SW480 (cell line): ENCODE measurements at regions not wholly inside any gene's neighbourhood (a gene's known extent, or its start where the extent isn't known, plus 50 kb on each side); places are given as distances from the start of the nearest gene placed in this dataset.
A peak's percentile ranks its signal among the peaks of the same experiment; 100 is the strongest.

ENCODE experiments used
- DNase-seq: peaks from one replicate; pipeline ENCODE4 v3.0.0-alpha.2; 2016; ENCODE audit warnings: low spot score

DNA sequence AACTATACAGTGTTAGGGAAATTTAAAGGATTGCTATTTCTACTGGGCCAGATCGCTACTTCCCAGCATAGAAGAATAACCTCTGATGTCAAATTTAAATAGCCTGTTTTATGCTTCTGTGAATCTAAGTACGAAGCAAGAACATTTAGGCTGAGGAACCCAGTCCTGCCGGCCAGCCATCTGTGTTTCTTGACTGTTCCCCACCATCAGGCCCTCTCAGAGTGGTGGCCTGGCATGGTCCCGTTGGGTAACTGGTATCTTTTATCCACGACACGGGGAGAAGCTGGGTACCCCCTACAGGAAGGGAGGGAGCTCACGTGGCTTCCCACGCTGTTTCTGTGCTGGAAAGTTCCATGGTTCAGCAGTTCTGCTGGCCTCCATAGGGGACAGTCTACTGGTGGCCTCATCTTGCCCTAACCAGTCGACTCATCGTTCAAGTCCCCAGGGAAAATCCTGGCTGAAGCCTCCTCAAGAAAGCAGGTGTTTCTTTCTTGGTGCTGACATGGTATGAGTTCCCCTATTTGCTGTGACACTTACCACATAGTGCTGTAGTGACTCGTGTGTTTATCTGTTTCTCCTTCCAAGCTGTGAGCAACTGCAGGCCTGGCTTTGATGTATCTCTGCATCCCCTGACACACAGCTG lies 201.7 kb upstream of the NLRP1 start:
- no peak for DNase-seq

GRCh38 chr17:5786510-5786875 lies 202.2 kb upstream of the NLRP1 start:
- DNase-seq: no peak

- no peak for DNase-seq
Observed at GRCh38 chr17:5788266-5788900, 204.1 kb upstream of the NLRP1 start.

DNA sequence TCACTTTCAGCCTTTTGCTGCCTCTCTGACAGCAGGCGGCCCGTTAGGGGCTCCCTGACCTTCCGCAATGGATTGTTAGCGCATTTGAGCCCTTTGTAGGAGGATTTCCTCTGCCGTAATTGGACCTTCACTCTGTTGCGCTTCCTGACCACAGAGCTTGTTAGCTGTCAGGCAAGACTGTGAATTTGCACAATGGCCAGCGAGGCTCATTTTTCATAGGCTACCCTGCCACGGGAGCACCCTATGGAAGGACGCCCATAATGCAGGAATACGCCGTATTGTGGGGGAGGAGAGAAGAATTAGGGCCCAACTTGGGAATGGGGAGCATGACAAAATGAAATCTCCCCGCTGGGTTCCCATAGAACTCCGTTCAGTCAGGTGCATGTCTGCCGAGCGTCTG lies 205.2 kb upstream of the NLRP1 start:
- DNase-seq: no peak

GRCh38 chr17:5793157-5793556 lies 208.8 kb upstream of the NLRP1 start:
- no peak for DNase-seq

DNA sequence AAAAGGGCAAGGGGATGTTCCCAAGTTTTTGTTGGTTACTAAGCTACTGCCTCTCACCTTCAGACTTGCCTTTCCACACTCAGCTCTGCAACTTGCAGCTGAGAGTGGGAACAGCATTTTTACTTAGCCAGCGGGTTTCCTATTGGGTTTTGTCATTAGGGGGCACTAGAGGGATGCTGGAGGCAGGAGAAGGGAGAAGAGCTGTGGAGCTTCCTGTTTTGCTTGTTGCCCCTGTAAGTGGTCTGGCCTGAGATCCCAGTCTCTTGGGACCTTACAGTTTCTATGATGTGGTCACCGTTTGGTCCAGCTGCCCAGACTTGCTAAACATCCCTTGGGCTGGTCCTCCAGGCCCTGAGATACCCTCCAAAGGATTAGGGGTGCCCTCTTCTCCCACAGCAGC lies 209.6 kb upstream of the NLRP1 start:
- peak; percentile 22 for DNase-seq

GRCh38 chr17:5794385-5794784 lies 210.1 kb upstream of the NLRP1 start:
- DNase-seq: no peak

GRCh38 chr17:5794881-5795506 lies 210.7 kb upstream of the NLRP1 start:
- no peak for DNase-seq

GRCh38 chr17:5797447-5798050 lies 213.2 kb upstream of the NLRP1 start:
- DNase-seq: no peak

DNA sequence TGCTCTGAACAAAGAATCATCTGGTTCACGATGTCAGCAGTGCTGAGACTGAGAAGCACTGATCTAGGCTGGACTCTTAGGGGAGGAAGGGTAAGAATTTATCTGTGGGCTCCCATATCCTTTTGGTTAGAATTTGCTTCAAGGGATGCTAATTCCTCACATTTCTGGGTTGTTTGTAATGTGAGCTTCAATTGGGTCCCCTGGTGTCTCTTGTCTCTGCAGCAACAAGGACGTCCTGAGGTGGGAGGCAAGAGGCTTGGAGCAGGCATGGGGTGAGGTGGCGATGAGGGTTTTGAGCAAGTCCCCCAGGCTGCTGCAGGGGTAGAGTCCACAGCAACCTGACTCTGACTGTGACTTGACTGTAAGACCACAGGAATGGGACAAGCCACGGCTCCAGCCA lies 213.8 kb upstream of the NLRP1 start:
- no peak for DNase-seq

- DNase-seq: no peak
Observed at GRCh38 chr17:5800131-5800530, 215.8 kb upstream of the NLRP1 start.

DNA sequence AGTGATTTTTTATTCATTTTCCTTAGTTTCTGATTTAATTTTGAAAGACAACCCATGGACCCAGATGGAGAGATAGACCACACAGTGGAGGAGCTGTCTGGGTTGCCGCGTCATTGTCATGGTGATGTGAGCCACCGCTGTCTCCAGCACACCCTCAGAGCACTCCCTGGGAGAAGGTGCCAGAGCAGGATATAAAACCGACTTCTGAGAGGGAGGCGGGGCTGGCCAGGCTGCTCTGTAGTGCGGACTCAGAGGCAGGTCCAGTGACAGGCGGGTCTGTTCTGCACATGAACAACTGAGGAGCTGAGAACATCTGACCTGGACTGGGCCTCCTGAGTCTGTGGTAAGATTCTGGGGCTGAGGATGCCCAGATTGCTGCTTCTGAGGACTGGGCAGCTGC lies 216.3 kb upstream of the NLRP1 start:
- no peak for DNase-seq

DNA sequence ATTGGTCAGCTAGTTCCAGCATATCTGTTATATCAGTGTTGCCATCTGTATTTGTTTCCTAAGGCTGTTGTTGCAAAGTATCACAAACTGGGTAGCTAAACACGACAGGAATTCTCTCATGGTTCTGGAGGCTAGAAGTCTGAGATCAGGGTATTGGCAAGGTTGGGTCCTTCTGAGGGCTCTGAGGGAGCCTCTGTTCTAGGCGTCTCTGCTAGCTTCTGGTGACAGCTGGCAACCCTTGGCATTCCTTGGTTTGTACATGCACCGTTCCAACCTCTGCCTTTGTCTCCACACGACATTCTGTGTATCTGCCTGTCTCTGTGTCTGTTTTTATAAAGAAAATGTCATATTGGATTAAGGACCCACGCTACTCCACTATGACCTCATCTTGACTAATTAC lies 219.9 kb upstream of the NLRP1 start:
- no peak for DNase-seq

DNA sequence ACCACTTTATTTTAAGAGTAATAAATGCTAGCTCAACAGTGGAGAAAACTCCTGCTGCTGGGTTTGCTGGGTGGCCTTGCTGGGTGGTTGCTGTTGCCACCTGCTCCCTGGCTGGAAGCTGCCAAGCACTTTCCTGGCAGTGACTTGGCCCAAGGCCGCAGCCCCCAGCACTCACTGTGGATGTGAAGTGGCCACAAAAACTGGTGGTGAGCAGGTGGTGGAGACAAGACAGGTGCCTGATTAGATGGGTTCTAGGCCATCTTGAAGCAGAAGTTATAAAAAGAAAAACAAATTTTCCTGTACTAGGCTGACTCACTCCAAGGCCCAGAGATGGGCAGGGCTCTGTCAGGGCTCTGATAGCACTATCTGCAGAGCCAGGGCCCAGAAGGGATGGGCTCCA lies 224.7 kb upstream of the NLRP1 start:
- DNase-seq: no peak

DNA sequence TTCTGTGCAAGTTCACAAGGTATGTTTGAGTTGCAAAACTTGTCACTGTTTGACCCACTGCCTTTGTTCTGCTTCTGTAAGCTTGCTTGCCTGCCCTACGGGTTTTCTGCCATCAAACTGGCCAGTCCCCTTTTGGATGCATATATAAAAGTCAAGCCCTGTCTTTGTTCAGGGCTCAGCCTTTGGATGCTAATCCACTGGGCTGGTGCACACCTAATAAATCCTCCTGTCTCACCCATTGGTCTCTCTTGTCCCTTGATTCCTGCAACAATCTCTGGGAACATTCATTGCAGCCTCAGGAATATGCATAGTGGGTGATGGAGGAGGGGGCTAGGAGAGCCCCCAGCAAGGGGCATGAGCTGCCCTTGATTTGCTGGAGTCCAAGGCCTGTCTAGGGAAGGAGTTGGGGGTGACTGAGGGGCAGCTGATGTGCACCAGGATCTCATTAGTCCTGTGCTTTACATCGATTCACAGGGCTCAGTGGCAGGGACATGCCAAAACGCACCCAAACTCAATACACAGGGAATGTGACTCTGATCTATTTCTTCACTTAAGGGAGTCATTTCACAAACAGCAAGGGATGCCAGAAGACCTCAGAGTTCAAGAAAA lies 225.4 kb upstream of the NLRP1 start:
- DNase-seq: no peak

GRCh38 chr17:5812590-5812989 lies 228.3 kb upstream of the NLRP1 start:
- DNase-seq: no peak

DNA sequence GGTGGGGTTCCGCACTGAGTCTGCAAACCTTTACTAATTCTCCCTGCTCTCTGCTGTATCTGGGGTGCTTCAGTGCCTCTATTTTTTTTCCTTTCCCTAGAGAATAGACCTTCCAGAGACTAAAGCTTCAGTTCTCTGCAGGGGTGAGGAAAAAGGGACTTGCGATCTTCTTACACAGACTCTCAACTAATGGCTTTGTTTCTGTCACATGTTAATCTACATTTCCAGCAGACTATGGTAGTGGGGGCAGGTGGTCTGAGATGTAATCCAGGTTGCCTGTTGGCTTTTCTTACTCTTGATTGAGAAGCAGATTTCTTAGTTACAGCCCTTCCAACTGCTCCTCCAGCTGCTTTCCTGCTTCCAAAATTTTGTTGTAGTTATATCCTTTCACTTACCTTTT lies 229.0 kb upstream of the NLRP1 start:
- no peak for DNase-seq

- DNase-seq: no peak
Observed at GRCh38 chr17:5815396-5815795, 231.1 kb upstream of the NLRP1 start.

DNA sequence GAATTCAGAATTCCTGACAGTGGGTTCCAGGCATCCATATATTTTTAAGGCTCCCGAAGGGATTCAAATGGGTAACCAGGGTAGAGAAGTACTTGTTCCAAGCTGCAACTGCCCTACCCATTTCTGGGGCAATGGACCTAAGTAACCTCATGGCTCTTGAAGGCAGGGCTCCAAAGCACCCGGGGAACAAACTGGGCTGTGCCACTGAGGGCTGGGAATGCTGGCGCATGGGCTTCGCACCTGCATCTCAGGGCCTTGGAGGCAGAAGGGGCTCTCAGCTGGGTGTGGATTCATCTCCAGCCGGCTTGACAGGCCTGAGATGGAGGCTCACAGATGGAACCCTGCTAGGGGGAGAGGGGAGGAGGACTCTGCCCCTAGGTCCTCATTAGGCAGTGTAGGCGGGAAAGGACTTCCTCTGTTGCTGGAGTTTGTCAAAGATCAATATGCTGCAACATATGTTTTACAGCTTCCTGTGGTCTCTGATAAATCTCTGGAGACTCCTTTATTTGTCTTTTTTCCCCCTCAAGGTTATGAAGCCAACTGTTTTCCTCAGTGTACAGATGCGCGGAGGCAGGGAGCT lies 232.3 kb upstream of the NLRP1 start:
- no peak for DNase-seq

DNA sequence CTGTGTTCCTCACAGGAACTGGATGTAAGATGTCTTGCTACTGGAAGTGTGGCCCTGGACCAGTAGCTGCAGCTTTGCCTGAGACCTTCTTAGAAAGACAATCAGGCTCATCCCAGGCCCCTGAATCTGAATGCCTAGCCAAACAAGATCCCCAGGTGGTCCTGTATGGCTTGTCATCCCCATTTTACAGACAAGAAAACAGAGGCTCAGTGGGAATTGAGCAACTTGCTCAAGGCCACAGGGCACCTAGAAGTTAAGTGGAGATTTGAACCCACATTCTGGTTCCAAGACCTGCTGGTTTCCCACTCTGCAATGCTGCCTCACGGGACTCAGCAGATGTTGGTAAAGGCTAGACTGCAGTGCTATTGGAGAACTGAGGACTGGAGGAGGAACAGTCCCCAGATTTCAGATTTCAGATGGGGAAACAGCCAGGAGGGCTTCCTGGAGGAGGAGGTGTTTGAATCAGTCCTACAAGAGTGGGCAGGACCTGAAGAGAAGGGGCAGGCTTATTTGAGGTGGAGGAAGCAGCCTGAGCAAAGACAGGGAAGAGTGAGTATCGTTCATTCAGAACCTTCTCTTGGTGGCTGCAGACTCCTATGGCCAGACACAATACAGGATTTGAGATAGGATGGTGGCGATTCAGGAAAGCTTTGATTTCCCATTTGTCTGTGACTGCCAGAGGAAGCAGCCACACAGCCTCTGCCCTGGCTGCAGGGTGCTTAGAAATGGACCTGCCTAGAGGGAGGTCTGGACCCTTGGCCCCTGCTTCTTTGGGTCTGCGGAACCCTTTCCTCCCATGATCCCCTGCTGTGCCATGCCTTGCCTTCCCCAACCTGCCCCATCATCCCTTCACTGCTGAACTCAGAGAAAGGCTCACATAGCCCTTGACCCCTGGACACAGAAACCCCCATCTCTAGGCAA lies 233.4 kb upstream of the NLRP1 start:
- DNase-seq: no peak

- DNase-seq: no peak
Observed at GRCh38 chr17:5819396-5819795, 235.1 kb upstream of the NLRP1 start.
